H9 (cell line): ENCODE measurements at regions not wholly inside any gene's neighbourhood (a gene's known extent, or its start where the extent isn't known, plus 50 kb on each side); places are given as distances from the start of the nearest gene placed in this dataset.

Source experiments
- DNase-seq: peaks from one replicate; pipeline ENCODE4 v3.0.0-alpha.2; 2017
- H2AFZ ChIP-seq: one replicate; pipeline ENCODE4 v1.6.1; 2013; ENCODE audit warnings: mild to moderate bottlenecking, low read length, control low read depth, moderate library complexity
- H2AK5ac ChIP-seq: 2 replicates; pipeline ENCODE4 v1.6.1; 2013; ENCODE audit warnings: low read length, control low read depth, mixed read lengths; ENCODE audit not compliant: insufficient read length
- H2BK120ac ChIP-seq: one replicate; pipeline ENCODE4 v1.6.1; 2013; ENCODE audit warnings: low read depth, mild to moderate bottlenecking, low read length, control low read depth, inconsistent platforms; ENCODE audit not compliant: poor library complexity, severe bottlenecking
- H2BK12ac ChIP-seq: 2 replicates; pipeline ENCODE4 v1.6.1; 2013; ENCODE audit warnings: low read length, control low read depth, mixed read lengths, low read depth; ENCODE audit not compliant: insufficient read length
- H2BK15ac ChIP-seq: 2 replicates; pipeline ENCODE4 v1.6.1; 2013; ENCODE audit warnings: low read depth, low read length, control low read depth
- H2BK20ac ChIP-seq: one replicate; pipeline ENCODE4 v1.6.1; 2013; ENCODE audit warnings: low read depth, mild to moderate bottlenecking, low read length, control low read depth, inconsistent platforms; ENCODE audit not compliant: poor library complexity, severe bottlenecking
- H2BK5ac ChIP-seq: 2 replicates; pipeline ENCODE4 v1.6.1; 2013; ENCODE audit warnings: low read length, control low read depth, mixed read lengths; ENCODE audit not compliant: insufficient read length
- H3K14ac ChIP-seq: 2 replicates; pipeline ENCODE4 v1.6.1; 2013; ENCODE audit warnings: low read length, control low read depth; ENCODE audit not compliant: insufficient read depth
- H3K18ac ChIP-seq: 2 replicates; pipeline ENCODE4 v1.6.1; 2013; ENCODE audit warnings: low read depth, mild to moderate bottlenecking, mixed read lengths, low read length, control low read depth; ENCODE audit not compliant: insufficient read length
- H3K23ac ChIP-seq: 2 replicates; pipeline ENCODE4 v1.6.1; 2013; ENCODE audit warnings: low read length, control low read depth, mixed read lengths, low read depth; ENCODE audit not compliant: insufficient read length
- H3K23me2 ChIP-seq: 2 replicates; pipeline ENCODE4 v1.6.1; 2013; ENCODE audit warnings: low read depth, mild to moderate bottlenecking, mixed read lengths, low read length, control low read depth; ENCODE audit not compliant: insufficient read length, poor library complexity, severe bottlenecking
- H3K27ac ChIP-seq: 2 replicates; pipeline ENCODE4 v1.5.1; 2013; ENCODE audit warnings: low read length, control low read depth, mixed read lengths, low read depth; ENCODE audit not compliant: insufficient read length
- H3K27me3 ChIP-seq: 2 replicates; pipeline ENCODE4 v1.6.1; 2013; ENCODE audit warnings: low read length, control low read depth, inconsistent platforms; ENCODE audit not compliant: insufficient read depth
- H3K4ac ChIP-seq: 2 replicates; pipeline ENCODE4 v1.6.1; 2013; ENCODE audit warnings: low read depth, mild to moderate bottlenecking, control low read depth, inconsistent platforms, low read length, moderate library complexity
- H3K4me1 ChIP-seq: 2 replicates; pipeline ENCODE4 v1.6.1; 2013; ENCODE audit warnings: low read length, control low read depth, inconsistent platforms; ENCODE audit not compliant: insufficient read depth
- H3K4me2 ChIP-seq: 2 replicates; pipeline ENCODE4 v1.6.1; 2013; ENCODE audit warnings: low read length, control low read depth, mixed read lengths; ENCODE audit not compliant: insufficient read length, insufficient read depth
- H3K56ac ChIP-seq: 2 replicates; pipeline ENCODE4 v1.6.1; 2013; ENCODE audit warnings: low read depth, mild to moderate bottlenecking, mixed read lengths, low read length, control low read depth; ENCODE audit not compliant: insufficient read length
- H3K79me1 ChIP-seq: 2 replicates; pipeline ENCODE4 v1.6.1; 2013; ENCODE audit warnings: low read depth, mild to moderate bottlenecking, moderate library complexity, low read length, control low read depth, inconsistent platforms; ENCODE audit not compliant: insufficient read depth, poor library complexity, severe bottlenecking
- H3K79me2 ChIP-seq: 2 replicates; pipeline ENCODE4 v1.6.1; 2013; ENCODE audit warnings: low read length, control low read depth, inconsistent platforms; ENCODE audit not compliant: insufficient read depth
- H3K9ac ChIP-seq: 2 replicates; pipeline ENCODE4 v1.6.1; 2013; ENCODE audit warnings: low read length, control low read depth, mixed read lengths; ENCODE audit not compliant: insufficient read length; ENCODE audit errors: extremely low read depth
- H3K9me3 ChIP-seq: one replicate; pipeline ENCODE4 v1.6.1; 2013; ENCODE audit warnings: low read depth, low read length, inconsistent platforms; ENCODE audit not compliant: control insufficient read depth
- H3T11ph ChIP-seq: one replicate; pipeline ENCODE4 v1.6.1; 2013; ENCODE audit warnings: mild to moderate bottlenecking, low read length, control low read depth, inconsistent platforms
- H4K20me1 ChIP-seq: one replicate; pipeline ENCODE4 v1.6.1; 2013; ENCODE audit not compliant: control insufficient read depth, insufficient read length, insufficient read depth
- H4K5ac ChIP-seq: 2 replicates; pipeline ENCODE4 v1.6.1; 2013; ENCODE audit warnings: low read depth, mild to moderate bottlenecking, mixed read lengths, low read length, control low read depth; ENCODE audit not compliant: insufficient read length
- H4K8ac ChIP-seq: replicated peaks from 2 replicates; pipeline ENCODE4 v1.6.1; 2013; ENCODE audit warnings: low read length, control low read depth, mixed read lengths, low read depth; ENCODE audit not compliant: insufficient read length
- H4K91ac ChIP-seq: 2 replicates; pipeline ENCODE4 v1.6.1; 2013; ENCODE audit warnings: low read depth, mild to moderate bottlenecking, moderate library complexity, mixed read lengths, low read length, control low read depth; ENCODE audit not compliant: insufficient read length
- H3K27ac Mint-ChIP-seq, 3 experiments: 2 replicates in 2 of 3; 3 replicates in 1 of 3; pipeline ENCODE4 v1.8.0; 2020 to 2021; ENCODE audit warnings: mixed read lengths in 3 of 3, mild to moderate bottlenecking in 1 of 3, moderate library complexity in 1 of 3
- H3K27me3 Mint-ChIP-seq: 2 replicates; pipeline ENCODE4 v1.8.0; 2021; ENCODE audit warnings: low read depth, mild to moderate bottlenecking, moderate library complexity, mixed read lengths
- H3K36me3 Mint-ChIP-seq, 3 experiments: 2 replicates in 2 of 3; 3 replicates in 1 of 3; pipeline ENCODE4 v1.8.0; 2020 to 2021; ENCODE audit warnings: low read depth in 3 of 3, mixed read lengths in 3 of 3; ENCODE audit not compliant: insufficient read depth in 1 of 3
- H3K4me1 Mint-ChIP-seq, 2 experiments: 2 replicates each; pipeline ENCODE4 v1.8.0; 2020; ENCODE audit warnings: mixed read lengths in 2 of 2
- H3K4me3 Mint-ChIP-seq, 2 experiments: 2 replicates in 1 of 2; 3 replicates in 1 of 2; pipeline ENCODE4 v1.8.0; 2020 to 2021; ENCODE audit warnings: mild to moderate bottlenecking in 2 of 2, mixed read lengths in 2 of 2, moderate library complexity in 1 of 2
- H3K9me3 Mint-ChIP-seq, 2 experiments: 2 replicates in 1 of 2; 3 replicates in 1 of 2; pipeline ENCODE4 v1.8.0; 2020; ENCODE audit warnings: mild to moderate bottlenecking in 2 of 2, mixed read lengths in 2 of 2, moderate library complexity in 1 of 2
- CTCF ChIP-seq: fragments of 200-600 bp; sonication (generic); conservative IDR thresholded peaks from 3 replicates; pipeline ENCODE4 v1.8.0; 2021; ENCODE audit warnings: antibody characterized with exemption, mild to moderate bottlenecking
- WGBS: extraction: QIAGEN DNeasy Blood & Tissue Kit; methylation state at CpG from one replicate; pipeline ENCODE4 v1.1.7; 2013; ENCODE audit warnings: missing lambda C conversion rate, low lambda C conversion rate, mixed read lengths; ENCODE audit not compliant: insufficient read length; ENCODE audit errors: extremely low coverage; 5-methylcytosine and 5-hydroxymethylcytosine counted together

- H3K4me3 Mint-ChIP-seq: peak overlapping the region; percentile 37 to 50; a peak in 4 of 5 replicates
- Histone ChIP-seq H3K79me2 (no peaks in the 10 kb centered on the region), H3K56ac (no peak overlapping the region), H3K4me1 (no peaks in the 10 kb centered on the region; the same call in none of the 2 replicates), H3K79me1 (no peaks in the 10 kb centered on the region), H2BK120ac (no peak overlapping the region), H3K27me3 (no peaks in the 10 kb centered on the region), H3T11ph (no peak overlapping the region), H3K27ac (peak overlapping the region; percentile 53), H3K9me3 (no peaks in the 10 kb centered on the region), H2BK15ac (no peak overlapping the region), H2BK5ac (no peak overlapping the region), H4K91ac (no peak overlapping the region), H2BK12ac (no peak overlapping the region), H3K18ac (no peak overlapping the region), H3K4me2 (peak overlapping the region; percentile 41), H3K23ac (no peak overlapping the region), H3K9ac (no peak overlapping the region), H2AK5ac (no peak overlapping the region), H4K5ac (no peak overlapping the region), H2AFZ (no peak overlapping the region), H4K8ac (no peak overlapping the region), H2BK20ac (no peak overlapping the region), H4K20me1 (no peaks in the 10 kb centered on the region), H3K14ac (no peak overlapping the region), H3K23me2 (no peaks in the 10 kb centered on the region), H3K4ac (no peak overlapping the region)
- TF ChIP-seq CTCF: no peak
- H3K27ac Mint-ChIP-seq: peak overlapping the region; percentile 36 to 72 (median 40); a peak in 4 of 7 replicates
- WGBS: no CpG with 5 or more reads among the region's 26 CpGs
- H3K36me3 Mint-ChIP-seq: peaks cover 9 to 16% (median 11%) of the 10 kb centered on the region in 3 experiments
- peaks cover 27% of the 10 kb centered on the region for H3K27me3 Mint-ChIP-seq
- H3K9me3 Mint-ChIP-seq: peaks cover 10 to 27% of the 10 kb centered on the region in 2 experiments
- H3K4me1 Mint-ChIP-seq: peaks cover 20% of the 10 kb centered on the region in 2 experiments
- peak; percentile 83 for DNase-seq
These were observed 200.1 kb upstream of the KBTBD8 start for GRCh38 chr3:66797889-66798560.
